ENCODE measurements at regions not wholly inside any gene's neighbourhood (a gene's known extent, or its start where the extent isn't known, plus 50 kb on each side); places are given as distances from the start of the nearest gene placed in this dataset.

GRCh38 chr6:48667797-48668196 is 556.8 kb upstream of the PTCHD4 start:
- TF ChIP-seq CTCF (IDR thresholded peaks at IDR 0.05) (no peak), EP300 (IDR thresholded peaks at IDR 0.05) (no peak), POLR2A (IDR thresholded peaks at IDR 0.05) (no peak)
